Kidney (tissue), 13 donors: ENCODE measurements at regions not wholly inside any gene's neighbourhood (a gene's known extent, or its start where the extent isn't known, plus 50 kb on each side); places are given as distances from the start of the nearest gene placed in this dataset.

ENCODE experiments used
- DNase-seq, 5 donors: peaks; one replicate each; pipeline ENCODE4 v3.0.0-alpha.2; 2013 to 2020
- FAIRE-seq: peaks from 2 replicates; lab custom pipeline; 2012; peaks lifted over from hg19 to GRCh38; lab: Jason Lieb, UNC
- H3K27ac ChIP-seq, 2 donors: one replicate each; pipeline ENCODE4 v1.7.0; 2013; ENCODE audit warnings: low read depth in 2 of 2, low read length in 2 of 2, inconsistent platforms in 1 of 2
- H3K27me3 ChIP-seq: one replicate; pipeline ENCODE4 v1.7.1; 2013; ENCODE audit warnings: low read length, inconsistent platforms; ENCODE audit not compliant: control insufficient read depth, insufficient read depth
- H3K36me3 ChIP-seq, 3 donors: one replicate each; pipeline versions ENCODE4 v1.7.0 to v1.7.1; 2013; ENCODE audit warnings: low read length in 3 of 3, control low read depth in 1 of 3, inconsistent platforms in 1 of 3; ENCODE audit not compliant: insufficient read depth in 3 of 3, control insufficient read depth in 2 of 3
- H3K4me1 ChIP-seq, 3 donors: one replicate each; pipeline versions ENCODE4 v1.7.0 to v1.7.1; 2013; ENCODE audit warnings: low read length in 3 of 3, inconsistent platforms in 1 of 3, low read depth in 1 of 3; ENCODE audit not compliant: control insufficient read depth in 2 of 3, insufficient read depth in 2 of 3
- H3K4me3 ChIP-seq, 3 donors: one replicate each; pipeline versions ENCODE4 v1.7.0 to v1.8.1; 2013; ENCODE audit warnings: low read length in 3 of 3, control low read depth in 1 of 3, inconsistent platforms in 1 of 3
- H3K9ac ChIP-seq, 3 donors: one replicate each; pipeline versions ENCODE4 v1.7.0 to v1.7.1; 2013; ENCODE audit warnings: low read length in 3 of 3, control low read depth in 1 of 3, inconsistent platforms in 1 of 3
- H3K9me3 ChIP-seq, 3 donors: one replicate each; pipeline versions ENCODE4 v1.7.0 to v1.7.1; 2013; ENCODE audit warnings: low read length in 3 of 3, control low read depth in 1 of 3, inconsistent platforms in 1 of 3; ENCODE audit not compliant: control insufficient read depth in 2 of 3, insufficient read depth in 1 of 3
- CTCF ChIP-seq: IDR thresholded peaks from 3 replicates; pipeline ENCODE4 v1.5.1; 2012; ENCODE audit warnings: mild to moderate bottlenecking, moderate library complexity, borderline replicate concordance; ENCODE audit not compliant: insufficient read depth; ENCODE audit errors: extremely low read depth
- intact Hi-C: fragments of 100-400 bp; cut with DNase I; formaldehyde crosslinking; loops from one replicate; pipeline ENCODE4 v1.11.1; 2022
- donor health status: control.
- donor health status: control.
- donor health status: control.
- donor health status: control.
- donor health status: control.
- donor health status: DM: yes; HTN: yes; CAD: no.
- donor health status: Normal renal cell carcinoma (clear cell type).

GRCh38 chr7:145151676-145152075 lies 315.8 kb upstream of the TPK1 start:
- H3K27ac ChIP-seq, result no peak overlapping the region
- TF ChIP-seq CTCF, result no peak
- intact Hi-C loops, result no loop called here
- no peak overlapping the region for H3K9ac ChIP-seq
- H3K9me3 ChIP-seq, result no peaks in the 10 kb centered on the region
- H3K36me3 ChIP-seq, result no peaks in the 10 kb centered on the region
- DNase-seq (peak in 2 of 5 donors; percentile 38), FAIRE-seq (no peak)
- H3K4me1 ChIP-seq, result no peaks in the 10 kb centered on the region
- no peak overlapping the region for H3K4me3 ChIP-seq
- H3K27me3 ChIP-seq, result no peaks in the 10 kb centered on the region

- Histone ChIP-seq H3K27ac (no peak overlapping the region), H3K4me1 (no peaks in the 10 kb centered on the region), H3K9me3 (no peaks in the 10 kb centered on the region), H3K4me3 (no peak overlapping the region), H3K9ac (no peak overlapping the region), H3K36me3 (no peaks in the 10 kb centered on the region), H3K27me3 (no peaks in the 10 kb centered on the region)
- no peak for FAIRE-seq
- TF ChIP-seq CTCF, result no peak
- no peak for DNase-seq
- intact Hi-C loops, result no loop called here
Observed at GRCh38 chr7:145147865-145148264, 312.0 kb upstream of the TPK1 start.

- H3K9me3 ChIP-seq, result no peaks in the 10 kb centered on the region
- DNase-seq, result no peak
- no peak for TF ChIP-seq CTCF
- no peak overlapping the region for H3K27ac ChIP-seq
- no peak for FAIRE-seq
- no peak overlapping the region for H3K4me3 ChIP-seq
- H3K36me3 ChIP-seq, result no peaks in the 10 kb centered on the region
- intact Hi-C loops, result no loop called here
- no peaks in the 10 kb centered on the region for H3K4me1 ChIP-seq
- H3K9ac ChIP-seq, result no peak overlapping the region
- no peaks in the 10 kb centered on the region for H3K27me3 ChIP-seq
Observed at GRCh38 chr7:145143685-145144084, 307.8 kb upstream of the TPK1 start.

- intact Hi-C loops, result no loop called here
- Histone ChIP-seq H3K27me3 (no peaks in the 10 kb centered on the region), H3K27ac (no peak overlapping the region), H3K4me1 (no peaks in the 10 kb centered on the region), H3K9ac (no peak overlapping the region), H3K9me3 (no peaks in the 10 kb centered on the region), H3K4me3 (no peak overlapping the region), H3K36me3 (no peaks in the 10 kb centered on the region)
- DNase-seq (no peak), FAIRE-seq (no peak)
- no peak for TF ChIP-seq CTCF
Observed at GRCh38 chr7:145134377-145134776, 298.5 kb upstream of the TPK1 start.
